HG02943 (cell line): ENCODE measurements at regions not wholly inside any gene's neighbourhood (a gene's known extent, or its start where the extent isn't known, plus 50 kb on each side); places are given as distances from the start of the nearest gene placed in this dataset.
"Not testable (repeated sequence)": the region's sequence is repeated elsewhere in the genome, so short reads cannot be mapped to it uniquely, and the experiment has no call there.

Source experiments
- ATAC-seq: cut with Tn5 transposase; IDR thresholded peaks from one replicate; pipeline ENCODE4 v1.9.1; 2021; ENCODE audit warnings: mild to moderate bottlenecking, low read depth, moderate library complexity; ENCODE audit not compliant: unreplicated experiment

GRCh38 chr2:199040522-199040921 is 417.2 kb downstream of the SATB2 start:
- ATAC-seq, result no peak

GRCh38 chr2:199033761-199034160 is 424.0 kb downstream of the SATB2 start:
- ATAC-seq, result not testable (repeated sequence)

DNA sequence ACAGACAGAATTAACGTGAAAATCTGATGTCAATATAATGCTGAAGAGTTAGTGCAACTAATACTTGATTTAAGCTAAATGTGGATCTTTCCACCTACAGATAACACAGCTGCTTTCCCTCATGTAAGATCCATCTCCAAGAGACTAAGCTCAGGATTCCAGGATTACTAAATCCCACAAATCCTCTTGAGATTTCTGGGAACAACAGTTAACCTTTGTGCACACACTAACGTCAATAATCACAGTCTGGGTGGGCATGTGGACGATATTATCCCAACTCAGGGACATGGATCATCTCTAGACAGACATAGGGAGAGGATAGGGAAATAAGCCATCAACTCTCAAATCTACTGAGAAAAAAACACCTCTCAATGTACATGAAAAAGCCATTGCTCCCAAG is 432.6 kb downstream of the SATB2 start:
- no peak for ATAC-seq

- ATAC-seq, result no peak
Measured at GRCh38 chr2:199024224-199024623, 433.5 kb downstream of the SATB2 start.

GRCh38 chr2:199019898-199020507 is 437.7 kb downstream of the SATB2 start:
- ATAC-seq, result no peak

- ATAC-seq, result no peak
Measured at GRCh38 chr2:199018826-199019225, 438.9 kb downstream of the SATB2 start.

- no peak for ATAC-seq
Measured at GRCh38 chr2:199015072-199015471, 442.7 kb downstream of the SATB2 start.

GRCh38 chr2:199014226-199014625 is 443.5 kb downstream of the SATB2 start:
- ATAC-seq, result no peak

DNA sequence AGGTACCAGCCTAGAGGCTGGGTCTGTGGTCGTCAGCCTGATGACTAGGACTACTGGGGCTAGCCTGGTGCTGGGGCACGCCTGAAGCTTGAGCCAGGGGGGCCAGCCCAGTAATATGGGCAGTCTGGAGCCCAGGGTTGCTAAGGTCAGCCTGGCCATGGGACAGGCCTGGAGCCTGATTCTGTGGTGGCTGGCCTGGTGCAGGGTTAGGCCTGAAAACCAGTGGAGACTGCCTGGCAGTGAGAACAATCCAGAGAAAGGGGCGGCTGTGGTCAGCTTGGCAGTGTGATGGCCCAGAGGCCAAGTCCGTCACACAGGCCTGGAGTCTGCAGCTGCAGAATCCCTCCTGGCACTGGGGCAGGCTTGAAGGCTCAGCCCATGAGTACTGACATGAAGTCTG is 445.8 kb downstream of the SATB2 start:
- ATAC-seq, result no peak

GRCh38 chr2:198994678-198995077 is 463.1 kb downstream of the SATB2 start:
- no peak for ATAC-seq

GRCh38 chr2:198991431-198991830 is 466.3 kb downstream of the SATB2 start:
- no peak for ATAC-seq

DNA sequence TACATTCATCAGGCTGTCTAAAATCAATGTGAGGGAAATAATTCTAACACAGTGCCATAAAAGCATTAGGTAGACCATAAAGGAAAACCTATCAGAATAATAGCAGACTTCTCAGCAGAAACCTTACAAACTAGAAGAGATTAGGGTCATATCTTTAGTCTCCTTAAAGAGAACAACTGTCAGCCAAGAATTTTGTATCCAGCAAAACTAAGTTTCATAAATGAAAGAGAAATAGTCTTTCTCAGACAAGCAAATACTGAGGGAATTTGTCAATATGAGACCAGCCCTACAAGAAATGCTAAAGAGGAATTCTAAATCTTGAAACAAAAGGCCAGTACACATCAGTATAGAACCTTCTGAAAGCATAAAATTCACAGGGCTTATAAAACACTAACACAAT is 482.0 kb downstream of the SATB2 start:
- no peak for ATAC-seq

DNA sequence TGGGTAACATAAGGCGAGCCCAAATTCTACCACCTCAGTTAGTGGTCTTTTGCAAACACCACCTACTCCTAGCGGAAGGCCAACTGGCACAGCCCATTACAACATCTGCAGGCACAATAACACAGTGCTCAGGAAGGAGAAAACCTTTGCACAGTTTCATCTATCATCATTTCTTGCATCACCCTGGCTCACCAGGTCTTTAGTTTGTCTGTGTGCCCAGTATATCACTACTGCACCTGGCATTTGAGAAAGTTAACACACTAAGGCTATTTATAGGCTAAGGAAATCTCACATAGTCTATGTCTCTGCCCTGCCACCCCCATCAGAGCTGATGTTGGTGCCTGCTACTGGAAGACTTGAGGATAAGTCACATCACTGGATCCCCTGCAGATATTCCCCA is 484.0 kb downstream of the SATB2 start:
- ATAC-seq, result no peak

- no peak for ATAC-seq
Measured at GRCh38 chr2:198973181-198973580, 484.6 kb downstream of the SATB2 start.

DNA sequence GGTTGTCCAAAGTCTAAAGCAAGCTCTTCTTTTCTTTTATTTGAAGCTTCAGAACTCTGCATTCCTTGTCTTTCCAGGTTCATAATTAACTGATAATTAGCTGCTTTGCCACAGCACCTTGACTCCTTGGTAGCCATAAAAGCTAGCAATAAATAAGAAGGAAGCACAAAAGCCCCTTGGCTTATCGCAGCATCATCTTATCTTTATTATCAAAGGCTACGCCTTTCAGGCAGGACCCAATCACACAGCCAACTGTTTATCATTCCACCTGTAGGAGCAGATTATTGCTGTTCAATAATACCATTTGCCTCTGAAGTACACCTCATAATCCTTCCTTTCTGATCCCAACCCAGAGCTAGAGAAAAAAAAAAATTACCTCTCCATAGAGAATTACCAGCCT is 489.2 kb downstream of the SATB2 start:
- no peak for ATAC-seq

GRCh38 chr2:198966269-198966668 is 491.5 kb downstream of the SATB2 start:
- no peak for ATAC-seq

- no peak for ATAC-seq
Measured at GRCh38 chr2:198961547-198961946, 496.2 kb downstream of the SATB2 start.

DNA sequence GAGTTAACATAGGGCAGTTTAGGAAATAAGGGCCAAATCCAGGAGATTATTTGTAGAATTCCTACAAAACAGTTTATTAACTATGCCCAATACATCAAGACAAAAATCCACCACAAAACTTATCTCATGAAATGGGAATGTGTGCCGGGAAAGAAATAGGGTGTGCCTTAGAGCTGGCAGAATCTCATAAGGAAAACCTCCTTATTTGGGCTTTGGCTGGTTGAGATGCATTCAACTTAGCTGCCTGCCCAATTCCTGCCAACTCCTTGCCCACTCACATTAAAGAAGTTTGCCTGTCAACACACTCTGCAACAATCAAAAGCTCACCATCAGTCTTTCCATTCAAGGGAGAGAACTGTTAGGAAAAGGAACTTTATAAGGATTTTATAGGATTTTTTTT is 500.6 kb downstream of the SATB2 start:
- no peak for ATAC-seq

GRCh38 chr2:198953328-198953727 is 504.4 kb downstream of the SATB2 start:
- ATAC-seq, result no peak

DNA sequence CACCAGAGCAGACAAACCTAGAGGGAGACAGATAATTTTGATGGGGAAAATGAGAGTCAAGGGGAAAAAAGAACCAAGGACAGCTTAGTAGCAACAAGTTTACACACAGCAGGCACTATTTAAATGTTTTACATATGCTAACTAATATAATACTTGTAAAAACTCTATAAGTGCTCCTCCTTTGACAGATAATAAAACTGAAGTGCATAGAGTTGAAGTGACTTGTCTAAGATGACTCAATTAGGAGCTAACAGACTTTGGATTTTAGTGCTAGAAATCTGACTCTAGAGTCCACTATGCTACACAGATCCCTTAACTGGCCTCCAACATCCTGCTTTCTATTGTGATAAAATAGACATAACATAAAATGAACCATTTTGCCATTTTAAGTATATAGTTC is 506.9 kb downstream of the SATB2 start:
- no peak for ATAC-seq

GRCh38 chr2:198945496-198945895 is 512.2 kb downstream of the SATB2 start:
- ATAC-seq, result no peak

DNA sequence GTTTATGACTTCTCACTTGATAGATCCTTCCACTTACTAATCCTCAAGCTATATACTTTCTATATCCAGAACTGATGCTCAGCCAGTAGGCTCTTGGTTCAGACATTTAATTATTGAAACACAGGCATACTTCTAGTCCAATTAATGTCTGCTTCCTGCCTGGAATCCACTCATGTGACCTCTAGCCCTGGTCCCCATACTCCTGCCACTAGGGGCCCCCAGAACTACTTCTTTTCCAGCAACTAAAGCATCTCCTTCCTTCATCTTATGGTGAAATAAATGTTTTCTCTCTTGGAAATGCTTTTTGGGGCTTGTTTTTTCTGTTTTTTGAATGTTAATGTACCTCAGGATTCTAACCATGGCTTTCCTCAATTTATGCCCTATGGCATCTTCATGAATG is 527.6 kb downstream of the SATB2 start:
- ATAC-seq, result no peak

- ATAC-seq, result no peak
Measured at GRCh38 chr2:198928026-198928425, 529.7 kb downstream of the SATB2 start.
